NB4 (cell line): ENCODE measurements at regions not wholly inside any gene's neighbourhood (a gene's known extent, or its start where the extent isn't known, plus 50 kb on each side); places are given as distances from the start of the nearest gene placed in this dataset.

Experiments
- DNase-seq: peaks from one replicate; pipeline ENCODE4 v3.0.0; 2010; ENCODE audit warnings: low read depth
- H3K4me3 ChIP-seq: one replicate; pipeline ENCODE4 v1.5.1; 2011; ENCODE audit warnings: mild to moderate bottlenecking, low read depth, low read length, moderate library complexity
- CTCF ChIP-seq: IDR thresholded peaks from one replicate; pipeline ENCODE4 v1.5.1; 2012; ENCODE audit warnings: low read depth, low read length
- MAX ChIP-seq: IDR thresholded peaks from 2 replicates; pipeline ENCODE4 v1.6.1; 2011; ENCODE audit warnings: low read depth, low read length
- MYC ChIP-seq: IDR thresholded peaks from 2 replicates; pipeline ENCODE4 v1.6.1; 2011; ENCODE audit warnings: low read depth, low read length
- POLR2A ChIP-seq: IDR thresholded peaks from 2 replicates; pipeline ENCODE4 v1.6.1; 2011; ENCODE audit warnings: mild to moderate bottlenecking; ENCODE audit not compliant: insufficient read length; ENCODE audit errors: extremely low read depth

GRCh38 chr1:228869312-228869824, 134.1 kb downstream of the RHOU start:
- H3K4me3 ChIP-seq: no peak overlapping the region
- TF ChIP-seq MYC (no peak), POLR2A (no peak), MAX (no peak), CTCF (no peak)
- no peak for DNase-seq

GRCh38 chr1:228870041-228870713, 134.9 kb downstream of the RHOU start:
- no peak overlapping the region for H3K4me3 ChIP-seq
- no peak for DNase-seq
- TF ChIP-seq CTCF (no peak), POLR2A (no peak), MAX (no peak), MYC (no peak)

DNA sequence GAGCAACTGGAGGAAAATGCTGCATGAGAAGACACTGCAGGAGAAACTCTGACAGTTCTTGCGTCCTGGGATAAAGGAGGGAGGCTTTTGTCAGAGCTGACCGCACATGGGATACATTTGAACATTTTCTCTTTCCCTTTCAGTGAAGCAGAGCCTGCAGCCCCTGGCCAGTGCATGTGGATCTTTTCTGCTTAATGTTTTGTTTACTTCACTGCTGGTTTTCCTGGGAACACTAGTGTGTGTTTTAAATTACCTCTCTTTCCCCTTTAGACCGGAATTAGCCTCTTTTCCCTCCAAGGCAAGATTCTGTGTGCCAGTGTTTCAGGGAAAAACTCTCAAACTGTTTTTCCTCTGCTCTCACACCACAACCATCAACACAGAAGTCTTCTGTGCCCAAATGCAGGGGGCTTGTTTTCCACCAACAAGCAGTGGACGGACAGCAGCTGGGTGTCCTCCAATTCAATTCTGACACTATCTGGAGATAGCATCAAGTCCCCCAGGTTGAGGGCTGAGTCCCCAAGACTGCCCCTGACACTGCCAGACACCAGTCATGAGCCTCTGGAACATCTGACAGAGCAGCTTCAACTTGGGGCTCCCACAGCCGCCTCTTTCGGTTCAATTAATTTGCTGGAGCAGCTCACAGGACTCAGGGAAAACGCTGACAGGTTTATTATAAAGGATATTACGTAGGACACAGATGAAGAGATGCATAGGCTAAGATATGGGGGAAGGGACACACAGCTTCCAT, 136.2 kb downstream of the RHOU start:
- H3K4me3 ChIP-seq: no peak overlapping the region
- DNase-seq: no peak
- no peak for TF ChIP-seq CTCF
- TF ChIP-seq MYC: no peak
- TF ChIP-seq MAX: no peak
- no peak for TF ChIP-seq POLR2A

GRCh38 chr1:228872080-228872479, 136.8 kb downstream of the RHOU start:
- no peak for DNase-seq
- H3K4me3 ChIP-seq: no peak overlapping the region
- no peak for TF ChIP-seq POLR2A
- no peak for TF ChIP-seq MYC
- no peak for TF ChIP-seq MAX
- no peak for TF ChIP-seq CTCF

- TF ChIP-seq POLR2A: no peak
- TF ChIP-seq MAX: no peak
- no peak for TF ChIP-seq MYC
- no peak for TF ChIP-seq CTCF
- no peak overlapping the region for H3K4me3 ChIP-seq
- DNase-seq: peak; percentile 40
These were observed 138.4 kb downstream of the RHOU start for GRCh38 chr1:228873709-228874108.
